H9 (cell line): ENCODE measurements at regions not wholly inside any gene's neighbourhood (a gene's known extent, or its start where the extent isn't known, plus 50 kb on each side); places are given as distances from the start of the nearest gene placed in this dataset.

Experiments used
- DNase-seq: peaks from one replicate; pipeline ENCODE4 v3.0.0-alpha.2; 2017
- H2AFZ ChIP-seq: one replicate; pipeline ENCODE4 v1.6.1; 2013; ENCODE audit warnings: mild to moderate bottlenecking, low read length, control low read depth, moderate library complexity
- H2AK5ac ChIP-seq: 2 replicates; pipeline ENCODE4 v1.6.1; 2013; ENCODE audit warnings: low read length, control low read depth, mixed read lengths; ENCODE audit not compliant: insufficient read length
- H2BK120ac ChIP-seq: one replicate; pipeline ENCODE4 v1.6.1; 2013; ENCODE audit warnings: low read depth, mild to moderate bottlenecking, low read length, control low read depth, inconsistent platforms; ENCODE audit not compliant: poor library complexity, severe bottlenecking
- H2BK12ac ChIP-seq: 2 replicates; pipeline ENCODE4 v1.6.1; 2013; ENCODE audit warnings: low read length, control low read depth, mixed read lengths, low read depth; ENCODE audit not compliant: insufficient read length
- H2BK15ac ChIP-seq: 2 replicates; pipeline ENCODE4 v1.6.1; 2013; ENCODE audit warnings: low read depth, low read length, control low read depth
- H2BK20ac ChIP-seq: one replicate; pipeline ENCODE4 v1.6.1; 2013; ENCODE audit warnings: low read depth, mild to moderate bottlenecking, low read length, control low read depth, inconsistent platforms; ENCODE audit not compliant: poor library complexity, severe bottlenecking
- H2BK5ac ChIP-seq: 2 replicates; pipeline ENCODE4 v1.6.1; 2013; ENCODE audit warnings: low read length, control low read depth, mixed read lengths; ENCODE audit not compliant: insufficient read length
- H3K14ac ChIP-seq: 2 replicates; pipeline ENCODE4 v1.6.1; 2013; ENCODE audit warnings: low read length, control low read depth; ENCODE audit not compliant: insufficient read depth
- H3K18ac ChIP-seq: 2 replicates; pipeline ENCODE4 v1.6.1; 2013; ENCODE audit warnings: low read depth, mild to moderate bottlenecking, mixed read lengths, low read length, control low read depth; ENCODE audit not compliant: insufficient read length
- H3K23ac ChIP-seq: 2 replicates; pipeline ENCODE4 v1.6.1; 2013; ENCODE audit warnings: low read length, control low read depth, mixed read lengths, low read depth; ENCODE audit not compliant: insufficient read length
- H3K23me2 ChIP-seq: 2 replicates; pipeline ENCODE4 v1.6.1; 2013; ENCODE audit warnings: low read depth, mild to moderate bottlenecking, mixed read lengths, low read length, control low read depth; ENCODE audit not compliant: insufficient read length, poor library complexity, severe bottlenecking
- H3K27ac ChIP-seq: 2 replicates; pipeline ENCODE4 v1.5.1; 2013; ENCODE audit warnings: low read length, control low read depth, mixed read lengths, low read depth; ENCODE audit not compliant: insufficient read length
- H3K27me3 ChIP-seq: 2 replicates; pipeline ENCODE4 v1.6.1; 2013; ENCODE audit warnings: low read length, control low read depth, inconsistent platforms; ENCODE audit not compliant: insufficient read depth
- H3K4ac ChIP-seq: 2 replicates; pipeline ENCODE4 v1.6.1; 2013; ENCODE audit warnings: low read depth, mild to moderate bottlenecking, control low read depth, inconsistent platforms, low read length, moderate library complexity
- H3K4me1 ChIP-seq: 2 replicates; pipeline ENCODE4 v1.6.1; 2013; ENCODE audit warnings: low read length, control low read depth, inconsistent platforms; ENCODE audit not compliant: insufficient read depth
- H3K4me2 ChIP-seq: 2 replicates; pipeline ENCODE4 v1.6.1; 2013; ENCODE audit warnings: low read length, control low read depth, mixed read lengths; ENCODE audit not compliant: insufficient read length, insufficient read depth
- H3K56ac ChIP-seq: 2 replicates; pipeline ENCODE4 v1.6.1; 2013; ENCODE audit warnings: low read depth, mild to moderate bottlenecking, mixed read lengths, low read length, control low read depth; ENCODE audit not compliant: insufficient read length
- H3K79me1 ChIP-seq: 2 replicates; pipeline ENCODE4 v1.6.1; 2013; ENCODE audit warnings: low read depth, mild to moderate bottlenecking, moderate library complexity, low read length, control low read depth, inconsistent platforms; ENCODE audit not compliant: insufficient read depth, poor library complexity, severe bottlenecking
- H3K79me2 ChIP-seq: 2 replicates; pipeline ENCODE4 v1.6.1; 2013; ENCODE audit warnings: low read length, control low read depth, inconsistent platforms; ENCODE audit not compliant: insufficient read depth
- H3K9ac ChIP-seq: 2 replicates; pipeline ENCODE4 v1.6.1; 2013; ENCODE audit warnings: low read length, control low read depth, mixed read lengths; ENCODE audit not compliant: insufficient read length; ENCODE audit errors: extremely low read depth
- H3K9me3 ChIP-seq: one replicate; pipeline ENCODE4 v1.6.1; 2013; ENCODE audit warnings: low read depth, low read length, inconsistent platforms; ENCODE audit not compliant: control insufficient read depth
- H3T11ph ChIP-seq: one replicate; pipeline ENCODE4 v1.6.1; 2013; ENCODE audit warnings: mild to moderate bottlenecking, low read length, control low read depth, inconsistent platforms
- H4K20me1 ChIP-seq: one replicate; pipeline ENCODE4 v1.6.1; 2013; ENCODE audit not compliant: control insufficient read depth, insufficient read length, insufficient read depth
- H4K5ac ChIP-seq: 2 replicates; pipeline ENCODE4 v1.6.1; 2013; ENCODE audit warnings: low read depth, mild to moderate bottlenecking, mixed read lengths, low read length, control low read depth; ENCODE audit not compliant: insufficient read length
- H4K8ac ChIP-seq: replicated peaks from 2 replicates; pipeline ENCODE4 v1.6.1; 2013; ENCODE audit warnings: low read length, control low read depth, mixed read lengths, low read depth; ENCODE audit not compliant: insufficient read length
- H4K91ac ChIP-seq: 2 replicates; pipeline ENCODE4 v1.6.1; 2013; ENCODE audit warnings: low read depth, mild to moderate bottlenecking, moderate library complexity, mixed read lengths, low read length, control low read depth; ENCODE audit not compliant: insufficient read length
- H3K27ac Mint-ChIP-seq, 3 experiments: 2 replicates in 2 of 3; 3 replicates in 1 of 3; pipeline ENCODE4 v1.8.0; 2020 to 2021; ENCODE audit warnings: mixed read lengths in 3 of 3, mild to moderate bottlenecking in 1 of 3, moderate library complexity in 1 of 3
- H3K27me3 Mint-ChIP-seq: 2 replicates; pipeline ENCODE4 v1.8.0; 2021; ENCODE audit warnings: low read depth, mild to moderate bottlenecking, moderate library complexity, mixed read lengths
- H3K36me3 Mint-ChIP-seq, 3 experiments: 2 replicates in 2 of 3; 3 replicates in 1 of 3; pipeline ENCODE4 v1.8.0; 2020 to 2021; ENCODE audit warnings: low read depth in 3 of 3, mixed read lengths in 3 of 3; ENCODE audit not compliant: insufficient read depth in 1 of 3
- H3K4me1 Mint-ChIP-seq, 2 experiments: 2 replicates each; pipeline ENCODE4 v1.8.0; 2020; ENCODE audit warnings: mixed read lengths in 2 of 2
- H3K4me3 Mint-ChIP-seq, 2 experiments: 2 replicates in 1 of 2; 3 replicates in 1 of 2; pipeline ENCODE4 v1.8.0; 2020 to 2021; ENCODE audit warnings: mild to moderate bottlenecking in 2 of 2, mixed read lengths in 2 of 2, moderate library complexity in 1 of 2
- H3K9me3 Mint-ChIP-seq, 2 experiments: 2 replicates in 1 of 2; 3 replicates in 1 of 2; pipeline ENCODE4 v1.8.0; 2020; ENCODE audit warnings: mild to moderate bottlenecking in 2 of 2, mixed read lengths in 2 of 2, moderate library complexity in 1 of 2
- TF ChIP-seq, protein P1 (sequence below): fragments of 200-600 bp; sonication (generic); conservative IDR thresholded peaks from 3 replicates; pipeline ENCODE4 v1.8.0; 2021; ENCODE audit warnings: antibody characterized with exemption, mild to moderate bottlenecking

- Histone ChIP-seq H2BK5ac (no peak overlapping the region), H3K79me1 (no peaks in the 10 kb centered on the region), H2AK5ac (no peak overlapping the region), H3K18ac (no peak overlapping the region), H3K23ac (no peak overlapping the region), H3K56ac (no peak overlapping the region), H3K4me2 (no peak overlapping the region), H3K23me2 (no peaks in the 10 kb centered on the region), H2BK20ac (no peak overlapping the region), H4K20me1 (no peaks in the 10 kb centered on the region), H2BK120ac (no peak overlapping the region), H4K91ac (no peak overlapping the region), H3K9ac (no peak overlapping the region), H3K27me3 (no peaks in the 10 kb centered on the region), H4K8ac (no peak overlapping the region), H2BK15ac (no peak overlapping the region), H2AFZ (no peak overlapping the region), H3K4me1 (peaks cover 2% of the 10 kb centered on the region; the same call in 1 of the 2 replicates), H3K4ac (no peak overlapping the region), H3T11ph (no peak overlapping the region), H3K79me2 (no peaks in the 10 kb centered on the region), H3K9me3 (no peaks in the 10 kb centered on the region), H3K14ac (no peak overlapping the region), H4K5ac (no peak overlapping the region), H3K27ac (no peak overlapping the region), H2BK12ac (no peak overlapping the region)
- peaks cover 0 to 2% (median 0%) of the 10 kb centered on the region in 3 experiments; a peak in 1 of 7 replicates for H3K36me3 Mint-ChIP-seq
- TF ChIP-seq, protein P1, sequence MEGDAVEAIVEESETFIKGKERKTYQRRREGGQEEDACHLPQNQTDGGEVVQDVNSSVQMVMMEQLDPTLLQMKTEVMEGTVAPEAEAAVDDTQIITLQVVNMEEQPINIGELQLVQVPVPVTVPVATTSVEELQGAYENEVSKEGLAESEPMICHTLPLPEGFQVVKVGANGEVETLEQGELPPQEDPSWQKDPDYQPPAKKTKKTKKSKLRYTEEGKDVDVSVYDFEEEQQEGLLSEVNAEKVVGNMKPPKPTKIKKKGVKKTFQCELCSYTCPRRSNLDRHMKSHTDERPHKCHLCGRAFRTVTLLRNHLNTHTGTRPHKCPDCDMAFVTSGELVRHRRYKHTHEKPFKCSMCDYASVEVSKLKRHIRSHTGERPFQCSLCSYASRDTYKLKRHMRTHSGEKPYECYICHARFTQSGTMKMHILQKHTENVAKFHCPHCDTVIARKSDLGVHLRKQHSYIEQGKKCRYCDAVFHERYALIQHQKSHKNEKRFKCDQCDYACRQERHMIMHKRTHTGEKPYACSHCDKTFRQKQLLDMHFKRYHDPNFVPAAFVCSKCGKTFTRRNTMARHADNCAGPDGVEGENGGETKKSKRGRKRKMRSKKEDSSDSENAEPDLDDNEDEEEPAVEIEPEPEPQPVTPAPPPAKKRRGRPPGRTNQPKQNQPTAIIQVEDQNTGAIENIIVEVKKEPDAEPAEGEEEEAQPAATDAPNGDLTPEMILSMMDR = no peak
- DNase-seq = no peak
- H3K4me1 Mint-ChIP-seq = peaks cover 19 to 38% of the 10 kb centered on the region in 2 experiments
- H3K9me3 Mint-ChIP-seq = peaks cover 3 to 5% of the 10 kb centered on the region in 2 experiments; a peak in 3 of 5 replicates
- H3K27ac Mint-ChIP-seq = no peak overlapping the region; a peak in 1 of 7 replicates
- H3K27me3 Mint-ChIP-seq = no peaks in the 10 kb centered on the region
- H3K4me3 Mint-ChIP-seq = no peak overlapping the region
Observed at GRCh38 chr4:158958489-158959270, 144.2 kb upstream of the RAPGEF2 start.
